Activated T-cell treated with anti-CD3 and anti-CD28 coated beads, Interleukin-2, amount 50 U/mL, for 48 hours (primary cell): ENCODE measurements at regions not wholly inside any gene's neighbourhood (a gene's known extent, or its start where the extent isn't known, plus 50 kb on each side); places are given as distances from the start of the nearest gene placed in this dataset.
"Not testable (repeated sequence)": the region's sequence is repeated elsewhere in the genome, so short reads cannot be mapped to it uniquely, and the experiment has no call there.

Experiments used
- DNase-seq, 2 experiments: peaks; one replicate each; pipeline ENCODE4 v3.0.0-alpha.2; 2020

GRCh38 chr2:173673640-173674039 lies 291.5 kb downstream of the SP3 start:
- DNase-seq: no peak

DNA sequence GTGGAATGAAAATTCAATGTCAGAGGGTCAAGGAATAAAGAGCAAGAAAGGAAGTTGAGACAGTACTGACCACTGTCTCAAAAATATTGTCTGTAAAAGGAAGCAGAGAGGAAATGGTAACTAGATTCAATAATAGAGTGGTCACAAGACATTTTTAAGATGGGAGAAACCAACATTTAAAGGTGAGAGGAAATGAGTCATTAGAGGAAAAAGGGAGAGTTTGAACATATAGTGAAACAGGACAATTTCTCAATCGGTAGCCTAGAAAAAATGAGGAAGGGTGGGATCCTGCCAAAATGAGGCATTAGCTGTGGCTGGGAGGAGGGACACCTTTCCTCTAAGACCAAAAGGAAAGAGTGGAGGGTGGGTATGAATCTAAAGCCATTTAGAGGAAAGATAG lies 288.5 kb downstream of the SP3 start:
- no peak for DNase-seq

GRCh38 chr2:173678186-173678585 lies 287.0 kb downstream of the SP3 start:
- no peak for DNase-seq

- no peak for DNase-seq
These were observed 284.6 kb downstream of the SP3 start for GRCh38 chr2:173680574-173680973.

GRCh38 chr2:173681881-173682650 lies 283.1 kb downstream of the SP3 start:
- DNase-seq: no peak

DNA sequence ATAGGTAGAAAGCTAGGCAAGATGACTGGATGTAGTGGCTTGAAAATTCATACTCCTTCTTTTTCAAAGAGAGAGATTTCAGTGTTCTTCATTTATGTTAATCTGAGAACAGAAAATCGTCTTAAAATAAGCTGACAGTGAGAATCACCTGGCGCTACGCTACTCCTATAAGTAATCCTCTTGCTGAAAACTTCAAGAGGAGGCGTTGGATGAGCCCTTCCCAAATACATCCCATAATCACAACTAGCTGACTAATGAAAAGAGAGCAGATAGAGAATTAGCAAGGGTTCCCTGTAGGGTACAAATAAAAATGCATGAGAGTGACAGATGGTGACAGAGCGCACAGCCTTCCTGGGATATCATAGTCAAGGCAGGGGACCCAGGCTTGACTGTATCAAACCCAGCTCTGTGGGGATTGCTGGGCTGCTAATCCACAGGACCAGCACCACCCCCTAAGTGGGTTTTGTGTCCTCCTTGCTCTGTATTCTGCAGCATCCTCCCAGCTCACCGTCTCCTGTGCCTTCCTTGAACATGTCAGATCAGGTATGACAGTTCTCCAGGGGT lies 280.2 kb downstream of the SP3 start:
- no peak for DNase-seq

DNA sequence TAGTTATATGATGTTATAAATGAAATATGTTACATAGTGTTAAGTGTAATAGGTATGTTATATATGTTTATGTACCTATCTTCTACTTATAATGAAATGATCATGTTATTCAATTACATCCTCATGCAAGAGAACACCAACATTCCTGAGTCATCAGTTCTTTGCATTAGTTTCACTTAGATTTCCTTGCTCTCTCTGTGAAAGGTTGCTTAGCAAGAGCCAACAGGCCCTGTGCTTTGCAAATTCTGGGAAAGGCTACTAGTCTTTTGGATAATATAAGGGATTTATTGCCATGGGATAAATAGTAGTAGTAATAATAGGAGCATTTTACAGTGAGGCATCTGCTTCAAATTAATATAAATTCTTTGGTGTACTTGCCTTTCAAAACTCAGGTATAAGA lies 274.8 kb downstream of the SP3 start:
- no peak for DNase-seq

GRCh38 chr2:173692068-173692467 lies 273.1 kb downstream of the SP3 start:
- no peak for DNase-seq

- no peak for DNase-seq
These were observed 272.1 kb downstream of the SP3 start for GRCh38 chr2:173693044-173693589.

GRCh38 chr2:173696274-173696673 lies 268.9 kb downstream of the SP3 start:
- no peak for DNase-seq

- DNase-seq: no peak
These were observed 267.2 kb downstream of the SP3 start for GRCh38 chr2:173697929-173698328.

GRCh38 chr2:173705656-173706055 lies 259.5 kb downstream of the SP3 start:
- DNase-seq: no peak

- DNase-seq: no peak
These were observed 258.2 kb downstream of the SP3 start for GRCh38 chr2:173706936-173707335.

- no peak for DNase-seq
These were observed 256.4 kb downstream of the SP3 start for GRCh38 chr2:173708806-173709205.

- DNase-seq: no peak
These were observed 253.4 kb downstream of the SP3 start for GRCh38 chr2:173711816-173712215.

DNA sequence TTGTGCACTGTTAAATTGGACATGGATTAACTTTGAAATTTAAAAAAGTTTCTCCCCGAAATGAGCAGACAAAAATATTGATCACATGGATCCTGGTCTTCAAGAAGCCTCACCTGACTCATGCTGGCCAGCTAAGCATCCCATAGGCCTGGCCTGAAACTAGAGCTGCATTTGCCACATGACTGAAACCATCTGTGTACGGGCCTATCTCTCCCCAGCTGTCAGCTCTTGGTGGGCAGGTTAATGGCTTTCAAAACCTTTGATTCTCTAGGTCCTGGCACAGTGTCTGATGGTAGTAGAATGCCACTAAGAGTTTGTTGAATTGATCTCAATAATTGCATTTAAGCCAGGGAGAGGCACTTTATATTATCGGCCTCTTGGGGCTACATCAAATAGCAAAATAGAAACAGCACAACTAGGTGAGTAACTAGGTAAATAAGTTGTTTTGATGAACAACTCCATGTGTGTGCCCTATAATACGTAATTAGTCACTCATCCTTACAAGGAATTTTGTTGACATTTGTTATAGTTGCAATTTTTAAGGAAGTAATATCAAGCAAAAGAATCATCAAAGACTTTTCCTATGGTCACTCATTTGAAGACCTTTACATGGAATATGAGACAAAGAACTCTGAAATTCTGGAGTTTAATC lies 251.1 kb downstream of the SP3 start:
- DNase-seq: no peak

DNA sequence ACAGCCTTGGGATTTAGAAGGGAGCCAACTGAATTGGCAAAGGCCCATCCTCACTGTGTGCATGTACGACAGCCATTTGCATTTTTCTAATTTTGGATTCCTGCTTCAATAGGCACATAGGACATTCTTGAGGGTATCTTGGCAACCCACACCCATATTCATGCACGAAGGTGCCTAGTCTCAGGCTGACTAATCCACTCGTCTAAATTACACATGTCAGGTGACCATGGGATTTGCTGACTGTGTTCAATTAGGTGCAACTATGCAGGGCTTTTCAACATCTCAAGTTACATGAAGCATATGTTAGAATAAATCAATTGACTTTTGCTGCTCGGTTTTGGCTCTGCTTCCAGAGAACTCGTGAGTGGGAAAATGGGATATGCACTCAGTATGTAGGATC lies 249.7 kb downstream of the SP3 start:
- DNase-seq: no peak

DNA sequence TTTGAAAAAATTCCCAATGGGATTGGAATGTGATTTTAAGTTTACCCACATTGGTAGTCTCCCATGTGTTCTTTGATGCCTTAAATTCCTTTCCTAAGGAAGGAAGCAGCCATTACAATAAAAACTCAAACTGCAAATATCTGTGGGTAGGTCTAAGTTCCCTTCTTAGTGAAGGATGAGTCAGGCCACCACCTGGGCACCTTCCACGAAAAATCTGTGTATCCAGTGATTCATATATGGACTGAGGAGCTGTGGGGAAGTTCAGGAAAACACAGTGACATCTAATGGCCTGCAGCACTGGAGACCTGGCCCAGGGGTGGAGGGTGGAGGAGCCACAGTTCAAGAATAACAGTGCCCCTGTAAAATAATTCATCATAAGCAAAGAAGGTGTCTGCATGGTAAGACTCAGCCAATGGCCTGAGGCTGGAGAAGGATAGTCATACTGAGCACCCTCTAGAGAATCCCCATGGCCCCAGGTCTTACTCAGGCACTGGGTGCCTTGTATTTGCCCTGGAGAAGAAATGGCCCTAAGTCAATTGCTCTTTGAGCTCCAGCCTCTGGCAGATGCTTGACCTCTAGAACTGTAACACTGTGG lies 248.6 kb downstream of the SP3 start:
- no peak for DNase-seq

- DNase-seq: no peak
These were observed 245.7 kb downstream of the SP3 start for GRCh38 chr2:173719471-173719870.

DNA sequence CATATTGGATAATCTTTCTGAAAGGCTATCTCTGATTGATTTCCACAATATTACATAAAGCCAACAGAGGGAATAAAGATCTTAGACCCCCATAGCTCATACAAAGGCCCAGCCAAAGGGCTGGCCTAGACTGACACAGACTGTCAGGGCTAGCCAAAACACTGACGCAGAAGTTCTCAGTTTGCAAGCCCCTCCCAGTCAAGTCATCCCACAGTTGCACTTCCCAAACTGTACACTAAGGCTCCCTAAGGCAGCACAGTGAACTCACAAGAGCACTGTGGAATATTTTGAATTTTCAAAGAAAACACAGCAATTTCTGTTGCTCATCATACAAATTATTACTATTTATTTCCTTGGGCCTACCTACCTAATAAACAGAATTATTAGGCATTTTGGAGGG lies 244.9 kb downstream of the SP3 start:
- DNase-seq: no peak

- no peak for DNase-seq
These were observed 230.4 kb downstream of the SP3 start for GRCh38 chr2:173734797-173735196.

DNA sequence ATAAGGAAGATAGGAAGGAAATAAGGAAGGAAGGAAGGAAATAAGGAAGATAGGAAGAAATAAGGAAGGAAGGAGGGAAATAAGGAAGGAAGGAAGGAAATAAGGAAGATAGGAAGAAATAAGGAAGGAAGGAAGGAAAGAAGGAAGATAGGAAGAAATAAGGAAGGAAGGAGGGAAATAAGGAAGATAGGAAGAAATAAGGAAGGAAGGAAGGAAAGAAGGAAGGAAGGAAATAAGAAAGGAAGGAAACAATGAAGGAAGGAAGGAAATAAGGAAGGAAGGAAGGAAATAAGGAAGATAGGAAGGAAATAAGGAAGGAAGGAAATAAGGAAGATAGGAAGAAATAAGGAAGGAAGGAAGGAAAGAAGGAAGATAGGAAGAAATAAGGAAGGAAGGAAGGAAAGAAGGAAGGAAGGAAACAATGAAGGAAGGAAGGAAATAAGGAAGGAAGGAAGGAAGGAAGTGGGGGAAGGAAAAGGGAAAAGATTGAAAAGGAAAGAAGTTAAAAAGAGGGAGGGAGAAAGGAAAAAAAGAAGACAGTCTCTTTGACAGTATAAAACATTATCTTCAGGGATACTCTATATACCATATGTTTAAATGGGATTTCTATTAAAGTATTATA lies 227.1 kb downstream of the SP3 start:
- DNase-seq: not testable (repeated sequence)

DNA sequence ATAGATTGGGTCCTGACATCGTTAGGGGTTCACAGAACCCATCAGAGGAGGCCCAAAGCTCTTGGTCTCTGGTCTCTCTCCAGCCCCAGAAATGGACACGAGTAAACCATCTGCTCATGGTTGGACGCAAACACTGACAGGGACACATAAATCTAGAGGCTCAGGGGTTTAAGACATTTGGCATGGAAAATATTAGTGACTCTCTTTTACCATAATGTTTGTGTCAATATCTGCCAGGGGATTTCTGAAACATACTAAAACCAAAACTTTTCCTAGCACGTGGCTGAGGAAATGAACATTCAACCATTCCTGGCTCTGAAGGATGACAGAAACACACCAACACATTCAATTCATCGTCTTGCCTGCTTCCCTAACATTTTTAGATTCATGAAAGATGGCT lies 226.2 kb downstream of the SP3 start:
- DNase-seq: no peak
